LNCaP clone FGC (cell line): ENCODE measurements at regions not wholly inside any gene's neighbourhood (a gene's known extent, or its start where the extent isn't known, plus 50 kb on each side); places are given as distances from the start of the nearest gene placed in this dataset.

Source experiments
- DNase-seq: peaks from one replicate; pipeline ENCODE4 v3.0.0-alpha.2; 2011; ENCODE audit warnings: low read depth
- H3K4me3 ChIP-seq: 2 replicates; pipeline ENCODE4 v1.5.1; 2011; ENCODE audit warnings: mild to moderate bottlenecking, low read depth, low read length, control low read depth
- TF ChIP-seq, protein P1 (sequence below): IDR thresholded peaks from 2 replicates; pipeline ENCODE4 v1.5.1; 2012; ENCODE audit warnings: mild to moderate bottlenecking; ENCODE audit not compliant: control insufficient read depth, insufficient read depth; ENCODE audit errors: extremely low read depth

GRCh38 chr1:19011845-19012231, 55.4 kb upstream of the IFFO2 start:
- no peak overlapping the region for H3K4me3 ChIP-seq
- TF ChIP-seq, protein P1, sequence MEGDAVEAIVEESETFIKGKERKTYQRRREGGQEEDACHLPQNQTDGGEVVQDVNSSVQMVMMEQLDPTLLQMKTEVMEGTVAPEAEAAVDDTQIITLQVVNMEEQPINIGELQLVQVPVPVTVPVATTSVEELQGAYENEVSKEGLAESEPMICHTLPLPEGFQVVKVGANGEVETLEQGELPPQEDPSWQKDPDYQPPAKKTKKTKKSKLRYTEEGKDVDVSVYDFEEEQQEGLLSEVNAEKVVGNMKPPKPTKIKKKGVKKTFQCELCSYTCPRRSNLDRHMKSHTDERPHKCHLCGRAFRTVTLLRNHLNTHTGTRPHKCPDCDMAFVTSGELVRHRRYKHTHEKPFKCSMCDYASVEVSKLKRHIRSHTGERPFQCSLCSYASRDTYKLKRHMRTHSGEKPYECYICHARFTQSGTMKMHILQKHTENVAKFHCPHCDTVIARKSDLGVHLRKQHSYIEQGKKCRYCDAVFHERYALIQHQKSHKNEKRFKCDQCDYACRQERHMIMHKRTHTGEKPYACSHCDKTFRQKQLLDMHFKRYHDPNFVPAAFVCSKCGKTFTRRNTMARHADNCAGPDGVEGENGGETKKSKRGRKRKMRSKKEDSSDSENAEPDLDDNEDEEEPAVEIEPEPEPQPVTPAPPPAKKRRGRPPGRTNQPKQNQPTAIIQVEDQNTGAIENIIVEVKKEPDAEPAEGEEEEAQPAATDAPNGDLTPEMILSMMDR, result no peak
- DNase-seq, result no peak

- peak overlapping the region; percentile 21; the same call in 1 of the 2 replicates for H3K4me3 ChIP-seq
- DNase-seq, result no peak
- TF ChIP-seq, protein P1, result no peak
Measured at GRCh38 chr1:19010995-19011844, 54.7 kb upstream of the IFFO2 start.

DNA sequence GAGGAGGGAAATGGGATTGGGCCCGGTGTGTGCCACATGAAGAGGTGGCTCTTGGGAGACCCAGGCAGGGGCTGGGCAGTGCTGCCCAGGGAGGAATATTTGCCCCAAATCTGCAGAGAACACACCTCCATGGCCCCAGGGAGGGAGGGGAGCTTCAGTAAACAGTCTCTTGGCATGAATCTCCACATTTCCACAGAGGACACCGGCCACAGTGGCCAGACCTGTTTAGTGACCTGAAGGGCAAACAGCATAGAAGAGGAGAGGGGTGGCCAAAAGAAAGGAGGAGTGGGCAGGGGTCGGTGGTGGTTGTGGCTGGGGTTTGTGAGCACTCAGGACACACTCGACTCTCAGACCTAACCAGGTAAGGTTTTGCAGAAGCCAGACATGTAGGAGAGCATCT, 54.0 kb upstream of the IFFO2 start:
- DNase-seq, result no peak
- H3K4me3 ChIP-seq, result peak overlapping the region; percentile 21; the same call in 1 of the 2 replicates
- TF ChIP-seq, protein P1, result no peak

DNA sequence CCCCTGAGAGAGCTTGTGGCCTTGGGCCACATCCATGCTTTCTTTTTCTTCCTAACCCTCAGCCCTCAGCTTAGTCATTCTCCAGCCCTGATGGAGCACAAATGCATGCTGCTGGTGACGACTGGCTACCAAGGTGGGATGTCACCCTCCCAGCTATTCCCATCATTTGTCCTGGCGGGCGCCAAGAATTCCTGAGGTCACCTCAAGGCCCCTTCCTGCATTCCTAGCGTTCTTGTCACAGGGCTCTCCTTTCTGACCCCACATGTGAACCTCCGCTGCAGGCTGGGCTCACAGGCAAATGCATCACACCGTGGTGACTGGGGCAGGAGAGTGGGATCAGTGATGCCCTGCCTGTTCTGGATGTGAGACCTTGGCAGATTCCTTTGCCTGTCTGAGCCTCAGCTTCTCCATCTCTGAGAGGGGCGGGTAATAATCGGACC, 53.4 kb upstream of the IFFO2 start:
- no peak overlapping the region for H3K4me3 ChIP-seq
- TF ChIP-seq, protein P1, result no peak
- DNase-seq, result no peak

DNA sequence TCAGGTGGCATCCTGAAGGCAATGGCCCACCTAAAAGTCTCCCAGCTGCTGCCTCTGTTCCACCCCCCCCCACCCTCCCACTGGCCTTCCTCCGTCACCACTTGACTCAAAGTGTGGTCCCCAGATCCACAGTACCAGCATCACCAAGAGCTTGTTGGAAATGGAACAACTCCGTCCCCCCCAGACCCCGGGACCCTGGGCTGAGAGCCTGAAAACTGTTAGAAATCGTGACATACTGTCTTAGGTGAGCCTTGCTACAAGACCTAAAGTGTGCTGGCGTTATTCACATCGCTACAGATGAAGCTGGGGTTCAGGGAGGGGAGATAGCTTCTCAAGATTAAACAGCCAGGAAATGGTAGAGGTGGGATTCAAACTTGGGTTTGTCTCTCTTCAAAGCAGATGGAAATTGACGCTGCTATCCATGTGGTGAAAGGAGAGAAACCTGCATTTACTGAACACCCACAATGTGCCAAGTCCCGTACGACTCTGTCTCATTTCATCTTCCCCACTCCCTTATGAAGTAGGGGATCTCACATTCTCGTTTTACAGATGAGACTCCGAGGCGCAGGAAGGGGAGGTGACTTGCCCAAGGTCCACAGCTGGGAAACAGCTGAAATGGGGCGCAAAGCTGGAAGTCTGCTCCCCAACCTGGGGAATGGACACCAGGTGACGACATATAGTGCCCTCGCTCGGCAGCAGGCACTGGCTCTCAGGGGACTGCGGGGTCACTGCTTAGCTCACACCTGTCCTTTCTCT, 52.8 kb upstream of the IFFO2 start:
- H3K4me3 ChIP-seq, result no peak overlapping the region
- TF ChIP-seq, protein P1, result no peak
- DNase-seq, result no peak

DNA sequence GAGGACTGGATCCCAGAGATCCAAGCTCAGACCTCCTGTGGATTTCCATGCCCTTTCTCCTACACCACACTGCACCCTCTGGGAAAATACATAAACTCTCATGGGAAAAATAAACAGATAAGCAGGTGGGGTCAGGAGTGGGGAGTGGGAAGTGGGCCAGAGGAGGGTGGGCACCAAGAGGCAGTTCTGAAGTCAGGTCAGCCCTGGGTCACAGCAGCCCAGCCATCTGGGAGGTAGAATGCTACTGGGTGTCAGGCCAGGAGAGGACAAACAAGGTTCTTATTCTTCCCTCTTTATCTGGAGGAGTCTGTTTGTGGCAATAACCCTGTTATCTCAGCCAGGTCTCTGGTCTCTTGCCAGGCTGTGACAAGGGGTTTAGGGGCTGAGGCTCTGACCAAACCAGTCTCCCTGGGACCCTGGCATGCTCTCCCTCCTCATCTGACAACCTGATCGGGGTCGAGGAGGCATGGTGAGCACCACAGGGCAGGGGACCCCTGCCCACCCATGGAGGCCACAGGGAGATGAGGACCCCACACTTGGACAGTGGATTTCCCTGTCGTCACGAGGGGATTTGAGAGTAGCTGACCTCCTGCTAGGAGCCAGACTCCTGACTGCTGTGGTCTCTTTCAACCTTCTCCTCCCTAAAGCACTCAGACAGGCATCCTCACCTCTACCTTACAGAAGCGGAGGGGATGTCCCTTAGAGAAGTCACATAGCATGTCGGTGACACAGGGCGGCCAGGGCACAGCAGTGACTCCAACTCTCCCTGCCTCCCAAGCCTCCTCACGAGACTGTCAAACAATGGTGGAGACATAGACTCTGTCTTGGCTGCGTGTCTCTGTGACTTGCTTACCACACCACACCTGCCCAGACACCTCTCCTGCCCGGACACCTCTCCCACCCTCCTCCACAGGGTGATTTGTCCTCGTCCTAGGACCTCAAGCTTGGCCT, 51.3 kb upstream of the IFFO2 start:
- no peak for DNase-seq
- TF ChIP-seq, protein P1, result no peak
- no peak overlapping the region for H3K4me3 ChIP-seq
